Adrenal gland (tissue), 9 donors: ENCODE measurements at regions not wholly inside any gene's neighbourhood (a gene's known extent, or its start where the extent isn't known, plus 50 kb on each side); places are given as distances from the start of the nearest gene placed in this dataset.

Experiments
- DNase-seq, 7 donors: peaks; one replicate each; pipeline ENCODE4 v3.0.0-alpha.2; 2019 to 2020
- H3K27ac ChIP-seq, 5 donors: fragments of 200-600 bp; sonication (generic) in 4 of 5; 1 replicate in 3 of 5; 2 replicates in 2 of 5; pipeline versions ENCODE4 v1.5.1 to v1.8.0; 2016 to 2020; ENCODE audit warnings: mild to moderate bottlenecking in 1 of 5
- H3K27me3 ChIP-seq: fragments of 200-600 bp; 2 replicates; pipeline ENCODE4 v1.8.0; 2021
- H3K36me3 ChIP-seq, 2 donors: fragments of 200-600 bp; replicated peaks in 1 of 2; 1 replicate in 1 of 2; 2 replicates in 1 of 2; pipeline versions ENCODE4 v1.5.1 to v1.8.0; 2018 to 2022
- H3K4me1 ChIP-seq, 2 donors: fragments of 200-600 bp; replicated peaks in 1 of 2; 1 replicate in 1 of 2; 2 replicates in 1 of 2; pipeline versions ENCODE4 v1.5.1 to v1.8.0; 2018 to 2021
- H3K4me3 ChIP-seq, 4 donors: fragments of 200-600 bp; sonication (generic) in 3 of 4; one replicate each; pipeline ENCODE4 v1.5.1; 2016 to 2018
- H3K9me3 ChIP-seq, 3 donors: fragments of 200-600 bp; sonication (generic) in 1 of 3; replicated peaks in 1 of 3; 1 replicate in 2 of 3; 2 replicates in 1 of 3; pipeline versions ENCODE4 v1.5.1 to v1.8.0; 2016 to 2021
- POLR2A ChIP-seq, 2 donors: fragments of 450-650 bp; IDR thresholded peaks; one replicate each; pipeline ENCODE4 v1.6.1; 2017; ENCODE audit warnings: antibody characterized with exemption in 2 of 2, mild to moderate bottlenecking in 2 of 2, moderate library complexity in 1 of 2
- WGBS, 4 donors: extraction: QIAGEN DNeasy Blood & Tissue Kit in 2 of 4; methylation state at CpG; one replicate each; pipeline versions ENCODE4 v1.1.5 to v1.1.7; 2013 to 2017; 5-methylcytosine and 5-hydroxymethylcytosine counted together
- intact Hi-C, 2 donors: fragments of 100-400 bp; cut with DNase I; formaldehyde crosslinking; loops; one replicate each; pipeline versions ENCODE4 v1.14.1 to v1.15.0; 2022 to 2023
- TF ChIP-seq, protein P1 (sequence below), 6 experiments: fragments of 450-650 bp in 4 of 6; fragments of 200-600 bp in 2 of 6; sonication (generic) in 1 of 6; IDR thresholded peaks; 1 replicate in 5 of 6; 2 replicates in 1 of 6; pipeline versions ENCODE4 v1.5.1 to v1.8.0; 2016 to 2021; ENCODE audit warnings: antibody characterized with exemption in 6 of 6, mild to moderate bottlenecking in 2 of 6, moderate library complexity in 1 of 6
- donor health status: healthy with polysubstance abuse.
- donor health status: Bipolar disorder and iron deficiency.
- donor health status: DM: yes; HTN: yes; CAD: no.
- donor health status: DM: no; HTN: no; CAD: no.
- donor health status: DM: no; HTN: no; CAD: no.

DNA sequence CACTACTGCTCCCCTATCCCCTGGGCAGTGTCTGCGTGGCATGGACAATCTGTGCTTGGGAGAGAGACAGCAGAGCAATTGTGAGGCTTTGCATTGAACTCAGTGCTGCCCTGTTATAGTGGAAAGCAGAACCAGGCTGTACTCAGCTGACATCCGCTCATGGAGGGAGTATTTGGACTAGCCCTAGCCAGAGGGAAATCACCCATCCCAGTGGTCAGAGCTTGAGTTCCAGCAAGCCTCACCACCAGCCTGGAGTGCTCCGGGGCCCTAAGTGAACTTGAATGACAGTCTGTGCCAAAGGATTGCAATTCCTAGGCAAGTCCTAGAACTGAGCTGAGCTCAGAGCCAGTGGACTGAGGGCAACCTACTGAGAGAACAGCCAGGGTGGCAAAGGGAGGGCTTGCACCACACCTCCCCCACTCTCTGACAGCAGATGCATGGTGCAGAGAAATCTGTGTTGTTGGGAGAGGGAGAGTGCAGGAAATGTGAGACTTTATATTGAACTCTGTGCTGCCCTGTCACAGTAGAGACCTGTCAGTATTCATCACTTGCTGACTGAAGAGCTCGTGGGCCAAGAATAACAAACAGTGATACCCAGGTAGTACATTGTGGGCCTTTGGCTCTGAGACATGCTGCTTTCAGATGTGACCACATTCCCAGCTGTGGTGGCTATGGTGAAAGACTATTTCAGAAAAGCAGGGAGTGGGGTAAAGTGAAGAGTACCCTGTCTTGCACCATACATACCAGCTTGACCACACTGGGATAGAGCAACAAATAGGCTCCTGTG lies 107.7 kb upstream of the SLC5A9 start:
- intact Hi-C loops = no loop called here
- Histone ChIP-seq H3K9me3 (no peaks in the 10 kb centered on the region), H3K27me3 (no peaks in the 10 kb centered on the region), H3K27ac (no peak overlapping the region), H3K4me3 (no peak overlapping the region), H3K4me1 (no peaks in the 10 kb centered on the region), H3K36me3 (no peaks in the 10 kb centered on the region)
- DNase-seq = no peak
- TF ChIP-seq POLR2A (IDR thresholded peaks at IDR 0.05) = no peak
- TF ChIP-seq, protein P1, sequence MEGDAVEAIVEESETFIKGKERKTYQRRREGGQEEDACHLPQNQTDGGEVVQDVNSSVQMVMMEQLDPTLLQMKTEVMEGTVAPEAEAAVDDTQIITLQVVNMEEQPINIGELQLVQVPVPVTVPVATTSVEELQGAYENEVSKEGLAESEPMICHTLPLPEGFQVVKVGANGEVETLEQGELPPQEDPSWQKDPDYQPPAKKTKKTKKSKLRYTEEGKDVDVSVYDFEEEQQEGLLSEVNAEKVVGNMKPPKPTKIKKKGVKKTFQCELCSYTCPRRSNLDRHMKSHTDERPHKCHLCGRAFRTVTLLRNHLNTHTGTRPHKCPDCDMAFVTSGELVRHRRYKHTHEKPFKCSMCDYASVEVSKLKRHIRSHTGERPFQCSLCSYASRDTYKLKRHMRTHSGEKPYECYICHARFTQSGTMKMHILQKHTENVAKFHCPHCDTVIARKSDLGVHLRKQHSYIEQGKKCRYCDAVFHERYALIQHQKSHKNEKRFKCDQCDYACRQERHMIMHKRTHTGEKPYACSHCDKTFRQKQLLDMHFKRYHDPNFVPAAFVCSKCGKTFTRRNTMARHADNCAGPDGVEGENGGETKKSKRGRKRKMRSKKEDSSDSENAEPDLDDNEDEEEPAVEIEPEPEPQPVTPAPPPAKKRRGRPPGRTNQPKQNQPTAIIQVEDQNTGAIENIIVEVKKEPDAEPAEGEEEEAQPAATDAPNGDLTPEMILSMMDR (IDR thresholded peaks at IDR 0.05) = no peak
- 90 to 93% (median 91%) methylated on average over 4 of the region's 4 CpGs for WGBS, 4 donors

DNA sequence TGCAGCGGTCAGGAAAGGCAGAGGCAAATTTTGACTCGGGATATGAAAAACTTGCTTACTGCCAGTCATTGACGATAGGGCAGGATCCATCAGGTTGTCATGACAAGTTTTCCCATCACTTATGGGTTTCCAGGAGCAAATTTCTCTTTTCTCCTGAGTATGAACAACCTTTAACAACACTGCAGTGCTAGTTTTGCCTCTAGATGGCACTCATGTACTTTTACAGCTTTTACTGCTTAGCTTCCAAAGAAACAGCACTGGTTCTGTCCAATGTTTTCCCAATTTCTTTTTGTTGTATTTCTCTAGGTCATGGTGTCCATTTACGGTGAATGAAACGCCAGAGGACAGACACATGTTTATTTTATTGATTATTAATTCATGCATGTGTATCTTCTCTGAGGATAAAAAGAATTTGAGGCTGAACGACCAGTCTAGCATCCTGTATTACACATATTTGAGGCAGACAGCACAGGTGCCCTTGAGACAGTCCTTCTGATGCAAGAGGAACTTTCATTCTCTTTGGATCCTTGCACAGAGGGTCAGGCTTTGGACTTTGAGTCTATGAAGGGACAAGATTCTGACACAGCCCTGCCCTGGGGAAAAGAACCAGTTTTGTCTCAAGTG lies 112.3 kb upstream of the TRABD2B start:
- Histone ChIP-seq H3K4me3 (no peak overlapping the region), H3K4me1 (no peaks in the 10 kb centered on the region), H3K36me3 (no peaks in the 10 kb centered on the region), H3K9me3 (no peaks in the 10 kb centered on the region), H3K27me3 (no peaks in the 10 kb centered on the region), H3K27ac (no peak overlapping the region)
- DNase-seq = peak in 4 of 7 donors; percentile 27 to 51 (median 46)
- intact Hi-C loops = loop anchor here (2.0 to 10.0 kb wide), 2 partner anchors 93 to 95 kb away; no protein-coding TSS in a partner anchor
- TF ChIP-seq, protein P1 (IDR thresholded peaks at IDR 0.05) = peak; percentile 66 to 90 (median 83)
- no peak for TF ChIP-seq POLR2A (IDR thresholded peaks at IDR 0.05)
- WGBS, 4 donors = 11 to 17% (median 12%) methylated on average over 6 of the region's 6 CpGs

DNA sequence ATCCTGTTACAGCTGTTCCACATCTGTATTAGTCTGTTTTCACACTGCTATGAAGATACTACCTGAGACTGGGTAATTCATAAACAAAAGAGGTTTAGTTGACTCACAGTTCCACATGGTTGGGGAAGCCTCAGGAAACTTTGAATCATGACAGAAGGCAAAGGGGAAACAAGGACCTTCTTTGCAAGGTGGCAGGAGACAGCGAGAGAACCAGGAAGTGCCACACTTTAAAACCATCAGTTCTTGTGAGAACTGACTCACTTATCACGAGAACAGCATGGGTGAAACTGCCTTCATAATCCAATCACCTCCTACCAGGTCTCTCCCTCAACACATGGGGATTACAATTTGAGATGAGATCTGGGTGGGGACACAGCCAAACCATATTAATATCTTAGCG lies 110.3 kb upstream of the TRABD2B start:
- 74 to 84% (median 78%) methylated on average over 3 of the region's 3 CpGs for WGBS, 4 donors
- TF ChIP-seq, protein P1 (IDR thresholded peaks at IDR 0.05) = no peak
- no peak for TF ChIP-seq POLR2A (IDR thresholded peaks at IDR 0.05)
- no peaks in the 10 kb centered on the region for H3K9me3 ChIP-seq
- H3K4me3 ChIP-seq = no peak overlapping the region
- intact Hi-C loops = loop anchor here in 1 of 2 donors (10.0 kb wide), 1 partner anchor 97 kb away; no protein-coding TSS in a partner anchor
- H3K27me3 ChIP-seq = no peaks in the 10 kb centered on the region
- no peaks in the 10 kb centered on the region for H3K4me1 ChIP-seq
- H3K36me3 ChIP-seq = no peaks in the 10 kb centered on the region
- H3K27ac ChIP-seq = no peak overlapping the region
- no peak for DNase-seq

DNA sequence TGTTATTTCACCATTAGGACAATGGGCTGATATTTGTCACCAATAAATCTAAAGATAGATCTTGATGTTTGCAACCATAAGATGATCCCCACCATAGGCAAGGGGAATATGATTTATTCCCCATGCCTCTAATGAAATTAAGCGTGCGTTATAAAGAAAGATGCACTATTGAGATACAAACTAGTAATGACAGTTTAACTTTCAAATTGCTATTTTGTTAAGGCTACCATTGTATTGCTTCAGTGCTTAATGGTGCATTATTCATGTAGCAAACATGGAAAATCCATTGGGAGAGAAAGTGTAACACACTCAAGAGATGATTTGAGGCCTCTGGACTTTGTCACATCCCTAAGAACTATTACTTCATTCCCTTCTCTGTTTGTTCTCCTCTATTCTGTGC lies 108.9 kb upstream of the TRABD2B start:
- Histone ChIP-seq H3K36me3 (no peaks in the 10 kb centered on the region), H3K4me1 (no peaks in the 10 kb centered on the region), H3K27me3 (no peaks in the 10 kb centered on the region), H3K9me3 (no peaks in the 10 kb centered on the region), H3K27ac (no peak overlapping the region), H3K4me3 (no peak overlapping the region)
- DNase-seq = no peak
- TF ChIP-seq, protein P1 (IDR thresholded peaks at IDR 0.05) = no peak
- no peak for TF ChIP-seq POLR2A (IDR thresholded peaks at IDR 0.05)
- 87 to 95% (median 92%) methylated on average over 2 of the region's 2 CpGs for WGBS, 4 donors
- intact Hi-C loops = loop anchor here in 1 of 2 donors (10.0 kb wide), 1 partner anchor 99 kb away; no protein-coding TSS in a partner anchor
